ENCODE measurements at regions not wholly inside any gene's neighbourhood (a gene's known extent, or its start where the extent isn't known, plus 50 kb on each side); places are given as distances from the start of the nearest gene placed in this dataset.

GRCh38 chr1:47550929-47551328, 113.1 kb downstream of the FOXD2 start:
- no peak for TF ChIP-seq GATA2 (IDR thresholded peaks at IDR 0.05; ENCODE audit: low read depth, low read length)
- TF ChIP-seq GATA3 (IDR thresholded peaks at IDR 0.05; ENCODE audit: low read depth, low read length): no peak

Measured in SH-SY5Y (cell line).